ENCODE measurements at regions not wholly inside any gene's neighbourhood (a gene's known extent, or its start where the extent isn't known, plus 50 kb on each side); places are given as distances from the start of the nearest gene placed in this dataset.

DNA sequence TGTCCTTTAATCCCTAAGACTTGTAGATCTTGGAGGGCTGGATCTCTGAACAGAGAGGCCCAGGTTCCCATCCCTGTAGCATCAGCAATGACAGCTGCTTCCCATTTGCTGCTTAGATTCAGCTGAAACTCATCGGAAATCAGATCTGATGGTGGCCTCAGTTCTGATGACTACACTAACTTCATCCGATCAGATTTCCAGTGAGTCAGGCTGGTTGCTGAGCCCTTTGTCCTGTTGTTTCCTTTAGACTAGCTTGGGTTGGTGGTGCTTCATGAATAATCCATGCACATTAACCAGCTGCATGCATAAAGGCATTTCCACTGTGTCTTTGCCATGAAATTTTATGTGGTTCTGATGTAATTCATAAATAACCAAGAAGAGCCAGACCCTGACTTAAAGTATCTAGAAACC, 195.2 kb upstream of the TUT7 start:
- TF ChIP-seq, protein P1, sequence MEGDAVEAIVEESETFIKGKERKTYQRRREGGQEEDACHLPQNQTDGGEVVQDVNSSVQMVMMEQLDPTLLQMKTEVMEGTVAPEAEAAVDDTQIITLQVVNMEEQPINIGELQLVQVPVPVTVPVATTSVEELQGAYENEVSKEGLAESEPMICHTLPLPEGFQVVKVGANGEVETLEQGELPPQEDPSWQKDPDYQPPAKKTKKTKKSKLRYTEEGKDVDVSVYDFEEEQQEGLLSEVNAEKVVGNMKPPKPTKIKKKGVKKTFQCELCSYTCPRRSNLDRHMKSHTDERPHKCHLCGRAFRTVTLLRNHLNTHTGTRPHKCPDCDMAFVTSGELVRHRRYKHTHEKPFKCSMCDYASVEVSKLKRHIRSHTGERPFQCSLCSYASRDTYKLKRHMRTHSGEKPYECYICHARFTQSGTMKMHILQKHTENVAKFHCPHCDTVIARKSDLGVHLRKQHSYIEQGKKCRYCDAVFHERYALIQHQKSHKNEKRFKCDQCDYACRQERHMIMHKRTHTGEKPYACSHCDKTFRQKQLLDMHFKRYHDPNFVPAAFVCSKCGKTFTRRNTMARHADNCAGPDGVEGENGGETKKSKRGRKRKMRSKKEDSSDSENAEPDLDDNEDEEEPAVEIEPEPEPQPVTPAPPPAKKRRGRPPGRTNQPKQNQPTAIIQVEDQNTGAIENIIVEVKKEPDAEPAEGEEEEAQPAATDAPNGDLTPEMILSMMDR (conservative IDR thresholded peaks at IDR 0.05 in 1 of 2, IDR thresholded peaks at IDR 0.05 in 1 of 2; ENCODE audit: low read depth in 1 of 2, low read length in 2 of 2): no peak
- TF ChIP-seq EZH2 (IDR thresholded peaks at IDR 0.05; ENCODE audit: low read length, missing control alignments): no peak

All from fibroblast of lung (primary cell).